ENCODE measurements at regions not wholly inside any gene's neighbourhood (a gene's known extent, or its start where the extent isn't known, plus 50 kb on each side); places are given as distances from the start of the nearest gene placed in this dataset.

GRCh38 chr6:21808551-21809242 is 215.1 kb downstream of the SOX4 start:
- DNase-seq (ENCODE audit: low read depth in 2 of 2) = no peak

GRCh38 chr6:21811484-21811883 is 217.9 kb downstream of the SOX4 start:
- DNase-seq (ENCODE audit: low read depth in 2 of 2) = no peak

- no peak for DNase-seq (ENCODE audit: low read depth in 2 of 2)
These were observed 222.7 kb downstream of the SOX4 start for GRCh38 chr6:21816231-21816630.

- DNase-seq (ENCODE audit: low read depth in 2 of 2) = no peak
These were observed 226.9 kb downstream of the SOX4 start for GRCh38 chr6:21820442-21820841.

GRCh38 chr6:21823371-21823770 is 229.8 kb downstream of the SOX4 start:
- DNase-seq (ENCODE audit: low read depth in 2 of 2) = no peak

GRCh38 chr6:21824431-21825177 is 231.1 kb downstream of the SOX4 start:
- DNase-seq (ENCODE audit: low read depth in 2 of 2) = no peak

- DNase-seq (ENCODE audit: low read depth in 2 of 2) = no peak
These were observed 232.5 kb downstream of the SOX4 start for GRCh38 chr6:21826023-21826422.

- DNase-seq (ENCODE audit: low read depth in 2 of 2) = no peak
These were observed 233.4 kb downstream of the SOX4 start for GRCh38 chr6:21826904-21827303.

GRCh38 chr6:21827425-21828202 is 234.1 kb downstream of the SOX4 start:
- DNase-seq (ENCODE audit: low read depth in 2 of 2) = no peak

GRCh38 chr6:21828704-21829103 is 235.2 kb downstream of the SOX4 start:
- DNase-seq (ENCODE audit: low read depth in 2 of 2) = no peak

GRCh38 chr6:21829126-21829525 is 235.6 kb downstream of the SOX4 start:
- DNase-seq (ENCODE audit: low read depth in 2 of 2) = no peak

GRCh38 chr6:21831521-21832291 is 238.2 kb downstream of the SOX4 start:
- DNase-seq (ENCODE audit: low read depth in 2 of 2) = no peak

- DNase-seq (ENCODE audit: low read depth in 2 of 2) = no peak
These were observed 242.7 kb downstream of the SOX4 start for GRCh38 chr6:21836277-21836676.

GRCh38 chr6:21836772-21837425 is 243.3 kb downstream of the SOX4 start:
- no peak for DNase-seq (ENCODE audit: low read depth in 2 of 2)

- DNase-seq (ENCODE audit: low read depth in 2 of 2) = no peak
These were observed 246.9 kb downstream of the SOX4 start for GRCh38 chr6:21840428-21840827.

GRCh38 chr6:21842875-21843645 is 249.5 kb downstream of the SOX4 start:
- DNase-seq (ENCODE audit: low read depth in 2 of 2) = no peak

- DNase-seq (ENCODE audit: low read depth in 2 of 2) = no peak
These were observed 250.8 kb downstream of the SOX4 start for GRCh38 chr6:21844120-21844917.

- no peak for DNase-seq (ENCODE audit: low read depth in 2 of 2)
These were observed 251.5 kb downstream of the SOX4 start for GRCh38 chr6:21845018-21845417.

- no peak for DNase-seq (ENCODE audit: low read depth in 2 of 2)
These were observed 252.0 kb downstream of the SOX4 start for GRCh38 chr6:21845439-21846140.
